G401 (cell line): ENCODE measurements at regions not wholly inside any gene's neighbourhood (a gene's known extent, or its start where the extent isn't known, plus 50 kb on each side); places are given as distances from the start of the nearest gene placed in this dataset.

ENCODE experiments used
- DNase-seq: peaks from one replicate; pipeline ENCODE4 v3.0.0-alpha.2; 2015; ENCODE audit warnings: low spot score
- in situ Hi-C: cut with HindIII; loops from 2 replicates; pipeline ENCODE4 v1.10.0; 2016; ENCODE audit warnings: low sequenced_read_pairs, mixed read lengths

GRCh38 chr12:98344046-98344930, 171.1 kb upstream of the TMPO start:
- in situ Hi-C loops: no loop called here

GRCh38 chr12:98345308-98345876, 170.0 kb upstream of the TMPO start:
- DNase-seq: no peak
- in situ Hi-C loops: no loop called here

More at GRCh38 chr12:98344046-98344930, 171.1 kb upstream of the TMPO start:
- no peak for DNase-seq

- in situ Hi-C loops: no loop called here
- DNase-seq: no peak
Measured at GRCh38 chr12:98351089-98351488, 164.3 kb upstream of the TMPO start.

GRCh38 chr12:98351784-98352183, 163.6 kb upstream of the TMPO start:
- no peak for DNase-seq
- in situ Hi-C loops: no loop called here

GRCh38 chr12:98352218-98352811, 163.1 kb upstream of the TMPO start:
- in situ Hi-C loops: no loop called here
- DNase-seq: no peak

- in situ Hi-C loops: no loop called here
- no peak for DNase-seq
Measured at GRCh38 chr12:98352835-98353234, 162.6 kb upstream of the TMPO start.

GRCh38 chr12:98354520-98355035, 160.8 kb upstream of the TMPO start:
- no peak for DNase-seq
- in situ Hi-C loops: no loop called here

- in situ Hi-C loops: no loop called here
- no peak for DNase-seq
Measured at GRCh38 chr12:98355322-98355721, 160.1 kb upstream of the TMPO start.

- no peak for DNase-seq
- in situ Hi-C loops: no loop called here
Measured at GRCh38 chr12:98355933-98356332, 159.5 kb upstream of the TMPO start.

- DNase-seq: no peak
- in situ Hi-C loops: no loop called here
Measured at GRCh38 chr12:98358144-98358543, 157.2 kb upstream of the TMPO start.

- in situ Hi-C loops: no loop called here
- DNase-seq: no peak
Measured at GRCh38 chr12:98359856-98360255, 155.5 kb upstream of the TMPO start.

GRCh38 chr12:98360401-98360800, 155.0 kb upstream of the TMPO start:
- in situ Hi-C loops: no loop called here
- DNase-seq: no peak

- in situ Hi-C loops: no loop called here
- DNase-seq: no peak
Measured at GRCh38 chr12:98369581-98369980, 145.8 kb upstream of the TMPO start.

- in situ Hi-C loops: no loop called here
- DNase-seq: no peak
Measured at GRCh38 chr12:98370976-98371375, 144.4 kb upstream of the TMPO start.

- in situ Hi-C loops: no loop called here
- DNase-seq: no peak
Measured at GRCh38 chr12:98371419-98371818, 144.0 kb upstream of the TMPO start.

GRCh38 chr12:98372340-98373024, 142.9 kb upstream of the TMPO start:
- in situ Hi-C loops: no loop called here
- DNase-seq: no peak

- DNase-seq: peak; percentile 33
- in situ Hi-C loops: no loop called here
Measured at GRCh38 chr12:98373025-98373554, 142.3 kb upstream of the TMPO start.

GRCh38 chr12:98374007-98374406, 141.4 kb upstream of the TMPO start:
- in situ Hi-C loops: no loop called here
- no peak for DNase-seq

GRCh38 chr12:98379106-98379505, 136.3 kb upstream of the TMPO start:
- no peak for DNase-seq

More at GRCh38 chr12:98379106-98379505, 136.3 kb upstream of the TMPO start:
- in situ Hi-C loops: no loop called here
